Hepatocyte (in vitro differentiated cells): ENCODE measurements at regions not wholly inside any gene's neighbourhood (a gene's known extent, or its start where the extent isn't known, plus 50 kb on each side); places are given as distances from the start of the nearest gene placed in this dataset.

Experiments used
- CTCF ChIP-seq: fragments of 200-600 bp; sonication (generic); IDR thresholded peaks from 2 replicates; pipeline ENCODE4 v1.5.1; 2016; ENCODE audit warnings: antibody characterized with exemption, mild to moderate bottlenecking; ENCODE audit not compliant: poor library complexity
- EZH2phosphoT487 ChIP-seq: fragments of 200-600 bp; sonication (generic); IDR thresholded peaks from one replicate; pipeline ENCODE4 v1.6.1; 2018; ENCODE audit warnings: antibody characterized with exemption, mild to moderate bottlenecking, low read depth, moderate library complexity; ENCODE audit not compliant: unreplicated experiment, severe bottlenecking

DNA sequence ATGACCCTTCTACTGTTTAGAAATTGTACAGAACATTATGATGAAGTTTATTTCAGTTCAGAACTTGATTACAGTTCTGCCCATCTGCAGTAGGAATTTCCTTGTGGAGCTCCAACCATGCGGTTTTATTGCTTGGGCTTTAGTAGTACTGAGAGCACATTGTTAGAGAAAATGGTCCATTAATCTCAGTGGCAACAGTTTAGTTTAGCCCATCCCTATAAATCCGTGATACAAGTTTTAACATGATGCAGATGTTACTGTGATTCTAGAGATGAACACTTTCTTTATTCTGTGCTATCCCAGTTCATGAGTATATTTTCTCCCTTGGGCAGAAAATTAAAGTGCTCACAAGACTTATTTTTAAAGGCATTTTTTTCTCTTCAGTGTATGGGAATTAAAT lies 84.8 kb upstream of the FZD8 start:
- TF ChIP-seq CTCF (no peak), EZH2phosphoT487 (no peak)
